GM18907 (cell line): ENCODE measurements at regions not wholly inside any gene's neighbourhood (a gene's known extent, or its start where the extent isn't known, plus 50 kb on each side); places are given as distances from the start of the nearest gene placed in this dataset.

Experiments used
- ATAC-seq: cut with Tn5 transposase; IDR thresholded peaks from one replicate; pipeline ENCODE4 v1.9.1; 2021; ENCODE audit warnings: mild to moderate bottlenecking, moderate library complexity; ENCODE audit not compliant: unreplicated experiment

DNA sequence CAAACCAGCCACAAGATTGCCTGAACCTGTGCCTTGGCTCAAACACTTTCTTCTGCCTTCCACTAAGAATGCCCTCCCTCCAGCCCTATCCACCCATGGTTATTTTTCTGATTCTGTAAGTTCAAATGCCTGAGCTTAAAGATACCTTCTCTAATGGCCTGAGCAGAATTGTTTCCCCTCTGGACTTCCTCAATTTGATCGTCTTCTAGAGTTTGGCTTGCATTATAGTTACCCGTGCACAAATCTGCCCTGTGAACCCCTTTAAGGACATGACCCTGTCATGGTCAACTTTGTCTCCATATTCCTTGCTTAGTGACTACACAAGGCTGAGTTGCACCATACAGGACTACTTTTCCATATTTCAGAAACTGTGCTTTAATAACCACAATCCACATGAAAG lies 481.0 kb downstream of the FOXO1 start:
- no peak for ATAC-seq

DNA sequence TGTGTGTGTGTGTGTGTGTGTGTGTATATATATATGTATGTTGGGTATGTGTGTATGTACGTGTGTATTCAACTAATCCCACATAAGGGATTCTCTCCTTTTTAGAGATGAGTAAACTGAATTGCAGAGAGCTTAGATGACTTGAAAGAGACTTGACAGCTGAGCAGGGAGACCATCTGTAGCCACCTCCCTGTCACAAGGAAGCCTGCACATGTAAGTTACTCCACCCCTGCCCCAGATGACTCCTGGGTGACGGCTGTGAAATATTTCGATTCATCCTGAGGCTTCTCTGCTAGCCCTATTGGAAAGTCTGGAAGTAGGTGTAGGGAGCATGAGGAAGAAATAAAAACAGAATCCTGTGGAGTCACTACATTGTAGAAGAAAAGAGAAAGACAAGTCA lies 480.4 kb downstream of the FOXO1 start:
- ATAC-seq, result no peak

DNA sequence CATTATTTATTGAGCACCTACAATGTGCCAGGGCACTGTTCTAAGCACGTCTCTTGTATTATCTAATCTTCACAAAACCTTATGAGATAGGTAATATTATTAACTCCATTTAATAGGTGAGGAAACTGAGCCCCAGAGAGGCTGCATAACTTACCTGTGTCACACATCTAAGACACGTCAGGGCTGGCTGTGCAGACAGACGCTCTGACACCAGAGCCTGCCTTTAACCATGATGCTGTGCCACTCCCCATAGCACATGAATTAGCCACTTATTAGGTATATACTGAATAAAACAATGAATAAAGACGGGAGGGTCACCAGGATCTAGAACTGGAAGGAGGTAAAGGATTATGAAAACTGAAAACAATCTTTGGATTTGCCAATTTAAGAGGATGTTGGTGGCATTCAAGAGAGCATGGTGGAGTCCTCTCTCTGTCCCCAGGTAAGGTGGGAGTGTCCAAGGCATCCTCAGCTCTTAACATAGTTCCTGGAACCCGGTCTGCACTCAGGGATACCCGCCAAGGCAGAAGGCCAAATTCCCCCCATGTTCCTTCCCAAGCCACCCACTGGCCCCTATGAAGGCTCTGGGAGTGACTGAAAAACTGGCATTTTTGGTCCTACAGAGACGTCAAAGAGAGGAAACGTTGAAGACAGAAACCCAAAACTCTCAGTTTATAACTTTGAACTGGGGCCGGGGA lies 479.7 kb downstream of the FOXO1 start:
- no peak for ATAC-seq

DNA sequence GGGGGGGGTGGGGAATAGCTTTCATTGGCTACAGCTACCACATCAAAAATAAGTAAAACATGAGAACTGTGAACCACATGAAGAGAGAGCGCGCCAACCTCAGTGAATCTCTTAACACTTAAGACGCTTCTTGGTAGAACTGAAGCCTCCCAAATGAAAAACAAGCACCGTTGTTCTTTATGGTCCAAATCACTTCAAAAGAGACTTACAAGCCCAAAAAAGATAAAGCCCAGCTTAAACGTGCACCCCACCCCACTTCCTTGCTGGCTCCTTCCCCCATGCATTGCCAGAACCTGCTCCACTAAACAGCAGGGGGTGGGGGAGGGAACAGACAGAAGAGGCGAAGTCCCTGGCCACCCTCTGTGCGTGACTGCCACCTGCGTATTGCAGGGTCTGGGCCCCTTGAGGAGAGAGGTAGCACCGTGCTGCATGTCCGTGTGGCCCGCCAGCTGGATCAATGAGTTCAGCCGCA lies 479.1 kb downstream of the FOXO1 start:
- ATAC-seq, result no peak

DNA sequence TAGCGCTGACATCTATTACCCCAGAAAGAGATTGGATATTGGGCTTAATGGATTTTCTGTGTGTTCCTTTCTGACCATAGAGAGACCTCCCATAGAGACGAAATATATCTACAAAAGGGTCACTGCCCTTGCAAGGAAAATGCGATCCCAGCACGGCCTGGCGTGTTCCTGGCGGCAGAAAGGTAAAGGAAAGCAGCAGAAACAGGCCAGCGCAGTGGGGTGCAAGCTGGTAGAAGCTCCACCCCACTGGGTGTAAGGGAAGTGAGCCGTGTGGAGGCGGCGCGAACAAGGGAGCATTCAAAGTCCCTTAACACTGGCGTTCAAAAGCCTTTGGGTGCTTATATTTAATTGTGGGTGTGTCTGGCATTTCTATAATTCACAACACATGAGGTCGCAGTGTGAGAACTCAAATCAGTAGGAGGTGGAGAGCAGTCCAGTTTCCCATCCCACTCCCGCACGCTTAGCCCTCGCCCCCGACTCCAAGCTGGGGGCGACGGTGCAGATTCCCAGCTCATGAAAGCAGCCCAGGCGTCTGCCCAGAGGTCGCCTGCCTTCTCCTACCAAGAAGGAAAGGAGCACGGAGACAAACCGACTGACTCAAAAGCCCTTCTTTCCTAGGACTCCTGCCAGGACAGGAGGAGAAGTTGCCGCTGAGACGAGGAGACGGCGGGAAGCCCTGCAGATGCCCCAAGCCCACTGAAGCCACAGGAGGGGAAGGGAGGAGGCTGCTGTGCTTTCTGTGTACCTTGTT lies 478.4 kb downstream of the FOXO1 start:
- no peak for ATAC-seq

DNA sequence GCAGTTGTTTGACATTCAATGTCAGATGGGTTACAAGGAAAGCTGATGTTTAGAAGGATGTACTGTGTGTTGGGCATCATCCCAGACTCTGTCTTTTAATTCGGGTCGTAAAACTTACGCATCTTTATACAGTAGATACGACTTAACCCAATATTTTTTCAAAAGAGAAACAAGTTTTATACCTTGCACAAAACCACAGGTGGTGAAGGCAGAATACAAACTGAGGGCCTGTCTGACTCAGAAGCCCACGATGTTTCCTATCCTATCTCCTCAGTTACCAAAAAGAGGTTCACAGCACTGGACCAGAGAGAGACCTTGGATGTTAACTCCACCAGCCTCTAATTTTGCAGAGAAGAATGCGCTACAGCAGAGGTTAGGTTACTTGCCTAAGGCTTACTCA lies 477.0 kb downstream of the FOXO1 start:
- ATAC-seq, result no peak

DNA sequence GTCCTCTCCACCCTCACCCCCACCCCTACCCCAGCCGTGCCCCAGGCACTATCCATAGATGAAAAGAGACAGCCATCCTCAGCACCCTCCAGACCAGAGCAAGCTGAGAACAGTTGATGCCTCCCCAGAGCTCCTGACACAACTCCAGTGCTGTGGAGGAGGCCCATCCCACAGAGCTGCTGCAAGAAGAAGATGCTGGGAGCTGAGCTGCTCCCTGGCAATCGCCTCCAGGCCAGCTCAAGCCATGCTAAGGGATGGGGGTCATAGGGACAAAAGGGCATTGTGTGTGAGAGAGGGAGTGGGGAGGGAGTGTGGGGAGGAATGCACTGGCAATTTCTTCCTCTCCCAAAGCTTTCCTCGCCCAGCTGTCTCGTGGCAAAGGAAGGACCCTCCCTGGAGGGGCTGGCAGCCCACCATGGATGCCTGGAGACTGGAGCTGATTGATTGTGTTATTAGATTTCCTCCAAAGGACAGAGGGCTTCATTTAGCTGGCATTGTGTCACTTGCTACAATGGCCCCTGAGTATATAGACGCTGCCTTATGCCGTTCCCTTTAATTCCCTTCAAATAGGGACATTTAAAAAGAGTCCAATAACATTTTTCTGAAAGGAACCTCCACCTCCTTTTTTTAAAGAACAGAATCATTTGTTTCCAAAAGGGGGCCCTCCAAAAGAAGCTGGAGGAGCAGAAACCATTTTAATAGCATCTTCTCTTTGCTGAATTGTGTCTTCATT lies 476.4 kb downstream of the FOXO1 start:
- no peak for ATAC-seq

DNA sequence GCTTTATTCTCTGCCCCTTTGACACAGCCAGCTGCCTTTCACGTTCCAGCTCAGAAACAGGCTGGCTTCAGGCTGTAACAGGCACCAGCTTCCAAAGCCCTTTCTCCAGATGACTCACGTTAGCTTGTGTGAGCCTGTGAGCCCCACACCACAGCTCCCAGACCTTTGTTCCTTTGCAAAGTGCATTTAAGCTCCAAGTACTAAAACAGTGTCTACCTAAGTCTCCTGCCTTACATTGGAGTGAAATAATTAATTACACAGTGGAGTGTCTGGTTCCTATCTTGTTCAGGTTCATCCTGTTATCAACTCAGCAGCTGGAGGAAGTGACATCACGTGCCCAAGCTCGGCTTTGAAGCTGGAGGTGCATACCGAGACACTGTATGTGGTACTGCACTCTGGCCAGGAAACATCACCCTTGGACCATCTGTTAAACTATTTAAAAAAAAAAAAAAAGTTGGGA lies 475.8 kb downstream of the FOXO1 start:
- peak; percentile 71 for ATAC-seq

DNA sequence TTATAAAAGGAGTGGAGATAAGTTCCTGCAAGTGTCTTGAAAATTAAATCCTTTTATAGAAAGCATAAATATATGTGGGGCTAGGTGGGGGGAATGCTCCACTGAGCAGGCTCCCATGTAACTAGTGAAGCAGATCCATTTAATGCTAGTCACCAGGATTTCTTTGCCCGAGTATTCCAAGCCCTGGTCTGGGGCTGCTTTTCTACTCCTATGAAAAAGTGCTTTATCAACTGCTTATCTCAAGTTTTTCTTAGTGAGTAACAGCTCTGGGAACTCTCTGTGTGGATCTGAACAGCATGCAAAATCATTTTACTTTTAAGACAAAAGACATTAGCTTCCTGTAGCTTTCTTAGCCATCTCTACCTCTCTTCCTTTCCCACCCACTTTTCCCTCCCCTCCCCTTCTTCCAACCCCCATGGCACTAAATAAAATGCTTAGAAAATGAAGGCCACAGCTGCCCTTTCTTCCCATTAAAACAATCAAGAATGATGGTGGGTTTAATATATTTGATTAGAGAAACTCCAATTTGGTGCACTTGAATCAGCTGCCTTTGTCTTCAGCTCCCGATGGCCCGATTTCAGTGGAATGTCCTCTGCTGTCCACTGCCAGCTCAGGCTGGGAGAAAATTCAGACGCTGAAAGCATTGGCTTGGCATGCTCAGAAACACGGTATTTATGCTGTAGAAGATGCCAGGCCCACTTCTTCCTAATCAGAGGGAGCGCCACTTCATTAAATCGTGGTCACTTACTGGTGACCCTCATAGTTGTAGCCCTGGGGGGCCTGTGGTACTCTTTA lies 475.1 kb downstream of the FOXO1 start:
- ATAC-seq, result no peak

DNA sequence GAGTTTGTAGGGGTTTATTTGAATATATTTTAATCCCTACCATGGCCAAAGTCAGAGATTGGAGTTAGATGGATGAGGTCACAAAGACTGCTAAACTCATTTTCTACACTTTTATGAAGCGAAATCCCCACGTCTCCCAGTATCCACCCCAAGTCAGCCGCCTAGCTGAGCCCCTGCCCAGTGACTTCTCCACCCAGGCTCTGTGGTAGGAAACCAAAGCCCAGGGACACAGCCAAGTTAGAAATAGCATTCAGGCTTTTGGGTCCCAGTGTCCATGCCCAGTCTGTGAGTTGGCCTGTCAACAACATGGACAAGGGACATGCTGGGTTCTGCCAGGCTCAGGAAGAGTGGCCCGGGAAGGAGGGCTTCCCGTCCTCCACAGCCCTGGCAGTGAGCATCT lies 474.0 kb downstream of the FOXO1 start:
- no peak for ATAC-seq

DNA sequence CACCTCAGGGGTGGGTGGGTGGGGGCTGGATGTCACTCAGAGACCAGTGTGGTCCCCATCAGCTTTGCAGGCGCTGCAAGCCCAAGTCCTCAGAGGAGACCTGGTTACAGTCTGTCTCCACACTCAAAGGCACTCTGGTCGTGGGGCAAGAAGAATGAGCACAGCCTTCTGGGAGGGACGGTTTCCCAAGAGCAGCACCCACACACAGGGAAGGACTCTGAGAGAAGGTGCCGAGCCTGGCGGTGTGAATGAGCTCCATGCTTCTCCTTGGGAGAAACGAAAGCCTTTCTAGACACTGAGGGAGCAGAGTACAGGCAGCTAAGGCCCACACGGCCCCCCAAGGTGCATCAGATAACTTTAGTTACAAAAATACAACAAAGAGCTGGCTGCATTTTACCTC lies 473.6 kb downstream of the FOXO1 start:
- no peak for ATAC-seq

DNA sequence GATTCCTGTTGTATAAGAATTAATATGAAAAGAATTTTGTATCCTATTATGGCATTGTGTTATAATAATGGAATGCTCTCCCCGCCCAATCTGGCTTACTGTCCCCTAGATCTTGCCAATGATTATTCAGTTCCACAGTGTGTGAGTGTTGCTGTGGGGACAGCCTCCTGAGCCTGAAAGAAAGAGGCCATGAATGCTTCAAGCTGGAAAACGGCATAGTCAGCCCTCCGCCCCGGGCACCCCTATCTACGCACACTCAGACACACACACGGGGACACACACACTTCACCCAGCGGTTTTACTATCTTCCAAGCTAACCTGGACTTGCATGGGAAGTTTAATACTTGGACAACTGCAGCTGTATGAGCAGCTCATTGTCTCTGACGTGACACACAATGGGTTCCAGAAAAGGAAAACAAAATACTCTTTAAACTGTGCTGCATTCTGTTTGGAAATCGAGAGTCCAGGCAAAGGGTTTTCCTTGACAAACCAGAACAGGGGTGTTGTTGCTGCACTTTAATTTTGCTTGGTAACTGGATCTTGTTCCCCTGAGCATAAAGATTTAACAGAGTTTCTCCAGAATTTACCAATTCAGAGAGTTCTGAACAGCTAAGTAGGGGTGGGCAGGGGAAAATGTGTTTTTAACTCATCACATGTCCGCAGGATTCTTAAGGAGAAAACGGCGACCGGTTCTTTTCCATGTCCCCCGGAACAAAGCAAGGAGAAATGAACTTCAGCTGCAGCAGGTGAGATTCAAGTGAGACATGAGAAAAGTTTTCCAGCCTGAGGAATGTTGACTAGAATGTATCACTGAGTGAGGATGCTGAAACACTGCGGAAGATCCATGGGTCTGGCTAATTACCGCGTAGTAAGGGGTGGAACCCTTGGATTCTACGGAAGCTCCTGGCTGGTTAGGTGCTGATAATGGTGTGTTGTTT lies 472.9 kb downstream of the FOXO1 start:
- ATAC-seq, result no peak

DNA sequence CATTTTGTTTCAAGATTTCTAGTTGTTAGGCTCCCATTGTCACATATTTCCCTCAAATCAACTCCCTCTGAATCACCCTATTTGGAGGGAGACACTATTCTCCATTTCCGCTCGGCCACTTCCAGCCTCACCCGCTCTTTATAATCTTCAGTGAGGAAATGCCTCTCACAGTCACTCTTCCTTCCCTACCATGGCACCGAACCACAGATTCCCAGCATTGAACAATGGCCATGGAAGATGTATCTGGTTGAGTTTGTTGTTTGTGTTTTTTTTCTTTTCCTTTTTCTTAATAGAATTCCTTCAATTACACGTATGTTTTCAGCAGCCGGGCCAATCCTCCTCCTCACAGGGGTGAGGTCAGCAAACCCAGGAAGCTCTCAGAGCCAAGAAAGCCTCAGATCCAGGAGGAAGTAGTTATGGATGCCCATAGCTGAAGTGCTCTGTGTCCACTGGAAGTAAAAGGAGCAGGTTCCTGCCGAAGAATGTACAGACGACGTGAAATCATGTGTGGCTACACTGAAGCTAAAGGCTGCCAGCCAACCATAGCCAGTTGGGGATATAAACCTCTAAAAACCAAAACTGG lies 472.1 kb downstream of the FOXO1 start:
- no peak for ATAC-seq

DNA sequence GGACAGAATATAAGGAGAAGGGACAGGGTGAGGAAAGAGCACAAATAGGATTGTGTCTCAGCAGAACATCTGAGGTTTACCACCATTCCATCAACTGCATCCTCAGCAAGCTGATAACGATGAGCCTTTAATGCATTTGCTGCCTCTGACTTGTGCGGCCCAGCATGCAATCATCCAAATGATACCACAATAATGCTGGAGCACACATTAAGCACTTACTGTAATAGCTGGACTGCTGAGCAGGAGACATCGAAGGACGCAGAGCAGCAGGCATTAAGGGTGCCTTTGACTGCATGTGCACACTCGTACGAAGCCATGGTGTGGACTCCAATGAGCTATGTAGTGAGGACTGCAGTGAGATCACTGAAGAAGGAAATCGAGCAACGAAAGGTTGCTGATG lies 469.4 kb downstream of the FOXO1 start:
- no peak for ATAC-seq

DNA sequence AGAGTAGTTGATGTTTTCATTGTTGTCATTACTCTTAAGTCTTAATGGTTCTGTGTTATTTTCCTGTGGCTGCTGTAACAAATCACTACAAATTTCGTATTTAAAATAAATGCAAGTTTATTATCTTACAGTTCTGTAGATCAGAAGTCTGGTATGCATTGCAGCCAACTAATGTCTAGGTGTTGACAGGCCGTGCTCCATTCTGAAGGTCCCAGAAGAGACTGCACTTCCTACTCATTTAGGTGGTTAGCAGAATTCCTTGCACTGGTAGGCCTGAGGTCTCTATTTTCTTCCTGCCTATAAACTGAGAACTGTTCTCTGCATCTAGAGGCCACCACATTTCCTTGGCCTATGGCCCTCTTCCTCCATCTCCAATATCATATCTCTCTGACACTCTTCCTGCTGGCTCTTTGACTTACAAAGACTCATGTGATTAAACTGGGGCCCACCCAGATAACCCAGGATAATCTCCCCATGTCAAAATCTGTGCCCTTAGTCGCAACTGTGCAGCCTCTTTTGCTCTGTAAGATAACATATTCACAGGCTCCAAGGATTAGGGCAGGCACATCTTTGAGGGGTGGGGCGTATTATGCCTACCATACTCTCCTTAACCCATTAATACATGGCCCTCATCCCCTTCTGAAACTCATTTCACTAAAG lies 468.4 kb downstream of the FOXO1 start:
- ATAC-seq, result no peak

DNA sequence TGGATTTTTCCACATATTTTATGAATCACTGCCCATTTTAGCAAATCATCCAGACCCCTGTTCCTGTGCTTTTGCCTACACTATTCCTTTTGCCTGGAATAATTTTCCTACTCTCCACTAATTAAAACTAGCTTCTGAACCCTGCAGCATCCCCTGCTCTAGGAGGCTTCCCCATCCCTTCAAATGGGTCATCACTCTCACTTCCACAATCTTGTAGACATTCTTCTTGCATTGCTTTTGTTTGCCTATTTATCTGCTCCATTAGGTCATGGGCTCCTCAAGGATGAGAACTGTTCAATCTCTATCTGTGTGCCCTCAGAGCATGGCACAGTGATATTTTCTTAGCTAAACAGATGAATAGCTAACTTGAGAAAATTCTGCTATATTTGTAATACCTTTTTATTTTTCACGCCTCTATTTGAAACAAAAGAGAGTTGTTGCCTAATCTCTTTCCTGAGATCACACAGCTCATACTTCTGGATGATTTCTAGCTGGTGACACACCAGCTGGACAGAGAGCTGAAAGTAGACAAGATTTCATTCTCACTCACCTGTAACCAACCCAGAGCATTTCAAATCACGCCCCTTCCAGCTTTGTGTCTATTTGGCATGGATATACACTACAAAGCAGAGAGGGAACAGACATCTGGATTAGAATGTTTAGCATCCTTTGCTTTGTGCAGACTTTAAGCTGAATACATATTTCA lies 466.0 kb downstream of the FOXO1 start:
- no peak for ATAC-seq

DNA sequence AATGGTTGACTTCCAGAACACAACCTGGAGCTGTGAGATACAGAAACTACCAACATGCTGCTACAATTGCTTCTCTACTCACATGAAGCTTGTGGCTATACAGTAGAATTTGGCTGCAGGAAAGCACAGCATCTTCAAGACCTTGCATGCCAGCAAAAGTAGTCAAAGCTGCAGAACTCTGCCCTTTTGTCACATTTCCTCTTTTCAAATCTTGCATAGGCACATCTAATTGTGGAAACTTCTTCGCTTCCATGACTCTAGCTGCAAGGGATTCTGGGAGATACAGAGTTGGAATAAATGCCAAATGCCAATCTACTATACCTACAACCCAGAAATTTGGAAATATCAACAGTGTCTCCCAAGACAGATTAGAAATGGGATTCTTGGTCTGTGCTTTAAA lies 462.2 kb downstream of the FOXO1 start:
- ATAC-seq, result no peak

DNA sequence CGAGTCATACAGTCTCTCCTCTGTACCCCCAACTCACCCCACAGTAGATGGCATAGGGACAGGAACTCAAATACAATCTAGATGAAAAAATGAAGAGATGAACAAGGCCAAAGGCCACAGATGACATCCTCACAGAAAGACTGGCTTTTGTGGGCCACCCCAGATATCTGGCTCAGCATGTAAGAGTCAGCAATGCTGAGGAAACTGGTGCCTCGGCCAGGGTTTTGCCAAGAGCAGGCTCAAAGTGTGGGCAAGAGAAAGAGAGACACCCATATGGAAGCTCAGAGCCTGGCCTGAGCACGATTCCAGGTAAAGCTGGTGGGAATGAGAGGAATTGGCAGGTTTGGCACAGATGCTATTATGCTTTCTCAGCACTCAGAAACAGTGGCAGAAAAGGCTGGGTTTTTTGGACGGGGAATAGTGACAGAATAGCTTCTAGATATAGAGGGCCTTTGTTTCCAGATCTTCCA lies 460.6 kb downstream of the FOXO1 start:
- no peak for ATAC-seq
